ENCODE measurements at regions not wholly inside any gene's neighbourhood (a gene's known extent, or its start where the extent isn't known, plus 50 kb on each side); places are given as distances from the start of the nearest gene placed in this dataset.

DNA sequence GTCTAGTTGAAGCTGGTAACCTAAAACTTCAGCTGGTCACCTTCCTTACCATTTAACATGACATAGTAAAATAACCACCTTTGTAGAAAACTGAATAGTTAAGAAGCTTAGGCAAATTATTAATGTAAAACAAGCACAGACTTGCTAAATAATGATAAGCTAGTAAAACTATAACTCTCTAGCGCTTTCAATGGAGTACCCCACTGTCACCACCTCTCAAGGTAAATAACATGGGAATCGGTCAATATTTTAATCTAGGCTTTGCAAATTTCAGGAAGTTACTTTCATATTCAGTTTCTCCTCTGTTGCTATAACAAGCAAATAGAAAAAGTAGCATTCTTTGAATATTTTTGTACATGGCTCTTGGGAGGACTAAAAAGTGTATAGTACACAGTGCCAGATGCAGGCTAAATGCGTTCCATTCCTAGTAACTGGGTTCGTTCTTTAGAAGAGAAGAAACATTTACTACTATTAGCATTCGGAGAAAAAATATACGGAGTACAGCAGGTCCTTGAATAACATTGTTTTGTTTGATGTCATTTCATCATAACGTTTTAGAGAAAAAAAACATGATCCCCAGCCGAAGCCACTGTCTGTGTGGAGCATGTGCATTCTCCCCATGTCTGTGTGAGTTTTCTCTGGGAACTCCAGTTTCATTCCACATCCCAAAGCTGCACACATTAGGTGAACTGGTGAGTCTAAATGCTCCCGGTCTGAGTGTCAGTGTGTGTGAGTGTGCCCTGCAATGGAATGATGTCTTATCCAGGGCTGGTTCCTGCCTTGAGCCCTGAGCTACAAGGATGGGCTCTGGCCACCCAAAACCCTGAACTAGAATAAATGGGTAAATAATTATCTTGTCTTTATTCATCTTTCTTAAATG is 52.5 kb downstream of the EPRS1 start:
- Histone ChIP-seq H3K4me1 (peaks cover 0 to 4% (median 0%) of the 10 kb centered on the region in 9 donors), H3K4me3 (no peak overlapping the region), H3K9me3 (no peaks in the 10 kb centered on the region), H3K27ac (no peak overlapping the region), H3K36me3 (peaks cover 0 to 75% (median 17%) of the 10 kb centered on the region in 9 donors), H3K27me3 (no peaks in the 10 kb centered on the region)
- intact Hi-C loops (cut with DNase I) = loop anchor here in 1 of 10 donors (10.0 kb wide), 1 partner anchor 111 kb away; no protein-coding TSS in a partner anchor
- ATAC-seq (no peak), DNase-seq (no peak)
- 84 to 89% methylated on average over 9 of the region's 9 CpGs for WGBS, 2 donors
- TF ChIP-seq CTCF (IDR thresholded peaks at IDR 0.05) = no peak

DNA sequence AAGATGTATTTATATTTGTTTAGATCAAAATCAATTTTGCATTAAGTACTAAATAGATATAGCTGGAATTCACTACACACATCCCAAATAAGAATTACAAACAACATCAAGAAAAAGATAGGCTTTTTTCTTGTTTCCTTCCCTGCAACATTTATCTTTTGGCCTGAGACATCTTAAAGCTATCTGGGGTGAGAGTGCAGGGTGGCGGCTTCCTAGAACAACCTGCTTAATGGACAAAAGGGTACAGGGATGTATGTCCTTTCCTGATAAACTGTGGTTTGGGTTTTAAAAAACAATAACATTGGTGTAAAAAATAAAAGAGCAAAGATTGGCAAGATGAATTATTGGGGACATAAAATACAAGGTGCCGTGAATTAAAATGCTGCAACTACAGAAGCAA is 54.4 kb downstream of the EPRS1 start:
- H3K9me3 ChIP-seq = no peaks in the 10 kb centered on the region
- 94 to 97% methylated on average over 2 of the region's 2 CpGs for WGBS, 2 donors
- H3K4me3 ChIP-seq = no peak overlapping the region
- H3K27me3 ChIP-seq = no peaks in the 10 kb centered on the region
- peaks cover 0 to 75% (median 18%) of the 10 kb centered on the region in 9 donors for H3K36me3 ChIP-seq
- no peak overlapping the region for H3K27ac ChIP-seq
- TF ChIP-seq CTCF (IDR thresholded peaks at IDR 0.05) = no peak
- no peak for DNase-seq
- peaks cover 0 to 4% (median 0%) of the 10 kb centered on the region in 9 donors for H3K4me1 ChIP-seq
- no peak for ATAC-seq
- intact Hi-C loops (cut with DNase I) = loop anchor here in 1 of 10 donors (10.0 kb wide), 1 partner anchor 113 kb away; no protein-coding TSS in a partner anchor

DNA sequence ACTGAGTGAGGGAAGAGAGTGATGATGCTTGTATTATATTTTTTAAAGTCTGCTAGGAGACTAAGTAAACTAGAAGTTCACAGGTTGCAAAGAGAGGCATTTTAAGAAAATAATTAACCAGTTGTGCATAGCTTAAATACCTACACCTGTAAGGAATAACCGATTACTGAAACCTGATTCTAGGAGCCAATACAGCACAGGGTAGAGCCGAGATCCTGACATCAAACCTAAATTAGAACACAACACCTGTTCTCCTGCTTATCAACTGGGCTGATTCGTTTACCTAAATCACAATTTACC is 54.8 kb downstream of the EPRS1 start:
- no peak overlapping the region for H3K27ac ChIP-seq
- H3K9me3 ChIP-seq = no peaks in the 10 kb centered on the region
- DNase-seq (no peak), ATAC-seq (no peak)
- 42 to 73% methylated on average over 3 of the region's 3 CpGs for WGBS, 2 donors
- H3K36me3 ChIP-seq = peaks cover 0 to 75% (median 16%) of the 10 kb centered on the region in 9 donors
- no peaks in the 10 kb centered on the region for H3K27me3 ChIP-seq
- H3K4me3 ChIP-seq = no peak overlapping the region
- no peak for TF ChIP-seq CTCF (IDR thresholded peaks at IDR 0.05)
- peaks cover 0 to 4% (median 0%) of the 10 kb centered on the region in 9 donors for H3K4me1 ChIP-seq
- intact Hi-C loops (cut with DNase I) = loop anchor here in 1 of 10 donors (10.0 kb wide), 1 partner anchor 113 kb away; no protein-coding TSS in a partner anchor

- intact Hi-C loops (cut with DNase I) = loop anchor here in 1 of 10 donors (10.0 kb wide), 1 partner anchor 114 kb away; no protein-coding TSS in a partner anchor
- ATAC-seq = no peak
These were observed 55.4 kb downstream of the EPRS1 start for GRCh38 chr1:219990782-219991510.

More at GRCh38 chr1:219990782-219991510, 55.4 kb downstream of the EPRS1 start:
- WGBS, 2 donors = 39 to 41% methylated on average over 2 of the region's 2 CpGs
- Histone ChIP-seq H3K36me3 (peaks cover 0 to 75% (median 11%) of the 10 kb centered on the region in 9 donors), H3K4me1 (peaks cover 0 to 4% (median 0%) of the 10 kb centered on the region in 9 donors), H3K4me3 (no peak overlapping the region), H3K27me3 (no peaks in the 10 kb centered on the region), H3K9me3 (no peaks in the 10 kb centered on the region), H3K27ac (no peak overlapping the region)
- DNase-seq = no peak
- TF ChIP-seq CTCF (IDR thresholded peaks at IDR 0.05) = peak in 8 of 9 donors; percentile 36 to 77 (median 61)
